ENCODE measurements at regions not wholly inside any gene's neighbourhood (a gene's known extent, or its start where the extent isn't known, plus 50 kb on each side); places are given as distances from the start of the nearest gene placed in this dataset.

- DNase-seq, result no peak
These were observed 191.9 kb downstream of the MDFIC start for GRCh38 chr7:115113776-115114175.

GRCh38 chr7:115113131-115113530 is 191.2 kb downstream of the MDFIC start:
- no peak for DNase-seq

GRCh38 chr7:115110523-115110922 is 188.6 kb downstream of the MDFIC start:
- DNase-seq, result no peak

GRCh38 chr7:115106316-115106715 is 184.4 kb downstream of the MDFIC start:
- DNase-seq, result no peak

- DNase-seq, result no peak
These were observed 180.8 kb downstream of the MDFIC start for GRCh38 chr7:115102738-115103137.

GRCh38 chr7:115101199-115101598 is 179.3 kb downstream of the MDFIC start:
- no peak for DNase-seq

- no peak for DNase-seq
These were observed 178.0 kb downstream of the MDFIC start for GRCh38 chr7:115099906-115100305.

GRCh38 chr7:115097175-115097671 is 175.3 kb downstream of the MDFIC start:
- DNase-seq, result no peak

- DNase-seq, result no peak
These were observed 174.4 kb downstream of the MDFIC start for GRCh38 chr7:115096262-115096661.

GRCh38 chr7:115094163-115094562 is 172.3 kb downstream of the MDFIC start:
- DNase-seq, result no peak

GRCh38 chr7:115088893-115089292 is 167.0 kb downstream of the MDFIC start:
- DNase-seq, result no peak

GRCh38 chr7:115087437-115087836 is 165.5 kb downstream of the MDFIC start:
- DNase-seq, result no peak

- DNase-seq, result no peak
These were observed 164.4 kb downstream of the MDFIC start for GRCh38 chr7:115086146-115086841.

GRCh38 chr7:115085421-115085820 is 163.5 kb downstream of the MDFIC start:
- DNase-seq, result no peak

- no peak for DNase-seq
These were observed 162.0 kb downstream of the MDFIC start for GRCh38 chr7:115083935-115084334.

GRCh38 chr7:115081772-115082171 is 159.9 kb downstream of the MDFIC start:
- no peak for DNase-seq

- DNase-seq, result no peak
These were observed 157.0 kb downstream of the MDFIC start for GRCh38 chr7:115078851-115079250.

- DNase-seq, result no peak
These were observed 156.5 kb downstream of the MDFIC start for GRCh38 chr7:115078386-115078785.

GRCh38 chr7:115070311-115070710 is 148.4 kb downstream of the MDFIC start:
- DNase-seq, result no peak
